HK-2 (cell line): ENCODE measurements at regions not wholly inside any gene's neighbourhood (a gene's known extent, or its start where the extent isn't known, plus 50 kb on each side); places are given as distances from the start of the nearest gene placed in this dataset.
"Not testable (repeated sequence)": the region's sequence is repeated elsewhere in the genome, so short reads cannot be mapped to it uniquely, and the experiment has no call there.

Source experiments
- DNase-seq: peaks from one replicate; pipeline ENCODE4 v3.0.0-alpha.2; 2018; ENCODE audit not compliant: unreplicated experiment

GRCh38 chr4:12461576-12461975 is 1022.6 kb downstream of the RAB28 start:
- not testable (repeated sequence) for DNase-seq

GRCh38 chr4:12459126-12459525 is 1025.0 kb downstream of the RAB28 start:
- no peak for DNase-seq

- DNase-seq = no peak
These were observed 1025.5 kb downstream of the RAB28 start for GRCh38 chr4:12458621-12459020.

- DNase-seq = no peak
These were observed 1023.6 kb upstream of the HS3ST1 start for GRCh38 chr4:12452291-12452690.

- DNase-seq = no peak
These were observed 1018.8 kb upstream of the HS3ST1 start for GRCh38 chr4:12447451-12447850.

GRCh38 chr4:12446657-12447185 is 1018.0 kb upstream of the HS3ST1 start:
- no peak for DNase-seq

GRCh38 chr4:12446256-12446655 is 1017.6 kb upstream of the HS3ST1 start:
- DNase-seq = no peak

GRCh38 chr4:12445711-12446235 is 1017.1 kb upstream of the HS3ST1 start:
- DNase-seq = no peak

GRCh38 chr4:12439633-12440305 is 1011.1 kb upstream of the HS3ST1 start:
- no peak for DNase-seq

GRCh38 chr4:12431259-12431658 is 1002.6 kb upstream of the HS3ST1 start:
- DNase-seq = not testable (repeated sequence)

GRCh38 chr4:12421364-12421763 is 992.7 kb upstream of the HS3ST1 start:
- no peak for DNase-seq

GRCh38 chr4:12416755-12417154 is 988.1 kb upstream of the HS3ST1 start:
- no peak for DNase-seq

- DNase-seq = no peak
These were observed 985.6 kb upstream of the HS3ST1 start for GRCh38 chr4:12414181-12414812.

- no peak for DNase-seq
These were observed 982.4 kb upstream of the HS3ST1 start for GRCh38 chr4:12411072-12411471.

GRCh38 chr4:12409507-12410190 is 981.0 kb upstream of the HS3ST1 start:
- no peak for DNase-seq

- DNase-seq = no peak
These were observed 979.7 kb upstream of the HS3ST1 start for GRCh38 chr4:12408364-12408763.

- no peak for DNase-seq
These were observed 974.5 kb upstream of the HS3ST1 start for GRCh38 chr4:12403175-12403574.

- no peak for DNase-seq
These were observed 971.1 kb upstream of the HS3ST1 start for GRCh38 chr4:12399781-12400180.

- no peak for DNase-seq
These were observed 965.1 kb upstream of the HS3ST1 start for GRCh38 chr4:12393631-12394262.

GRCh38 chr4:12389604-12390003 is 960.9 kb upstream of the HS3ST1 start:
- no peak for DNase-seq

- DNase-seq = no peak
These were observed 953.9 kb upstream of the HS3ST1 start for GRCh38 chr4:12382567-12382966.

GRCh38 chr4:12379191-12379590 is 950.5 kb upstream of the HS3ST1 start:
- DNase-seq = no peak
